Transverse colon (tissue), 4 donors: ENCODE measurements at regions not wholly inside any gene's neighbourhood (a gene's known extent, or its start where the extent isn't known, plus 50 kb on each side); places are given as distances from the start of the nearest gene placed in this dataset.

Experiments
- DNase-seq: peaks from one replicate; pipeline ENCODE4 v3.0.0-alpha.2; 2019
- H3K27ac ChIP-seq, 4 donors: fragments of 200-600 bp; sonication (generic); 2 replicates each; pipeline ENCODE4 v1.5.1; 2016 to 2018; ENCODE audit warnings: inconsistent platforms in 4 of 4
- H3K27me3 ChIP-seq: fragments of 200-600 bp; sonication (generic); 2 replicates; pipeline ENCODE4 v1.5.1; 2017; ENCODE audit warnings: inconsistent platforms
- H3K36me3 ChIP-seq, 4 donors: fragments of 200-600 bp; sonication (generic); 2 replicates each; pipeline ENCODE4 v1.5.1; 2017 to 2019; ENCODE audit warnings: inconsistent platforms in 4 of 4
- H3K4me1 ChIP-seq, 4 donors: fragments of 200-600 bp; sonication (generic); 2 replicates each; pipeline ENCODE4 v1.5.1; 2017 to 2020; ENCODE audit warnings: inconsistent platforms in 4 of 4
- H3K4me3 ChIP-seq, 4 donors: fragments of 200-600 bp; sonication (generic); 1 replicate in 1 of 4; 2 replicates in 3 of 4; pipeline versions ENCODE4 v1.5.1 to v1.6.1; 2017 to 2019; ENCODE audit warnings: inconsistent platforms in 4 of 4
- H3K9me3 ChIP-seq, 2 donors: fragments of 200-600 bp; sonication (generic); 2 replicates each; pipeline ENCODE4 v1.5.1; 2017 to 2019; ENCODE audit warnings: inconsistent platforms in 2 of 2
- CTCF ChIP-seq, 5 experiments: fragments of 200-600 bp in 3 of 5; fragments of 450-650 bp in 2 of 5; sonication (generic) in 3 of 5; IDR thresholded peaks; 1 replicate in 2 of 5; 2 replicates in 3 of 5; pipeline ENCODE4 v1.5.1; 2016 to 2017; ENCODE audit warnings: antibody characterized with exemption in 5 of 5, inconsistent platforms in 3 of 5, mild to moderate bottlenecking in 2 of 5, moderate library complexity in 1 of 5
- EP300 ChIP-seq: sonication (generic); formaldehyde crosslinking; IDR thresholded peaks from one replicate; pipeline ENCODE4 v1.6.1; 2017; ENCODE audit warnings: antibody characterized with exemption, low read depth
- POLR2A ChIP-seq: fragments of 450-650 bp; IDR thresholded peaks from one replicate; pipeline ENCODE4 v1.6.1; 2016; ENCODE audit warnings: antibody characterized with exemption, mild to moderate bottlenecking, moderate library complexity
- POLR2AphosphoS5 ChIP-seq, 3 donors: sonication (generic); formaldehyde crosslinking; IDR thresholded peaks; one replicate each; pipeline ENCODE4 v1.6.1; 2016; ENCODE audit warnings: antibody characterized with exemption in 3 of 3
- WGBS, 2 donors: methylation state at CpG; one replicate each; pipeline ENCODE4 v1.1.5; 2018; ENCODE audit warnings: low coverage in 1 of 2; 5-methylcytosine and 5-hydroxymethylcytosine counted together
- in situ Hi-C, 4 donors: fragments of 200-750 bp; cut with MboI; loops; one replicate each; pipeline versions ENCODE4 v1.15.0 to v1.15.1; 2017; ENCODE audit warnings: low sequenced_read_pairs in 3 of 4, low pct_ligation_motif_present in 1 of 4, low pct_unique_long_range_greater_than_20kb in 1 of 4
- intact Hi-C: fragments of 100-400 bp; cut with DNase I; formaldehyde crosslinking; loops from one replicate; pipeline ENCODE4 v1.15.1; 2023; ENCODE audit warnings: low total_unique reads

GRCh38 chr5:54889826-54890225 lies 95.6 kb downstream of the ESM1 start:
- H3K4me3 ChIP-seq: no peak overlapping the region
- 60 to 61% methylated on average over 1 of the region's 1 CpG for WGBS, 2 donors
- no peaks in the 10 kb centered on the region for H3K36me3 ChIP-seq
- H3K4me1 ChIP-seq: no peaks in the 10 kb centered on the region
- peaks cover 13% of the 10 kb centered on the region for H3K27me3 ChIP-seq
- no peaks in the 10 kb centered on the region for H3K9me3 ChIP-seq
- TF ChIP-seq CTCF (IDR thresholded peaks at IDR 0.05): no peak
- no peak for TF ChIP-seq EP300
- no peak for TF ChIP-seq POLR2A
- TF ChIP-seq POLR2AphosphoS5 (IDR thresholded peaks at IDR 0.05): no peak
- intact Hi-C loops (no loop called here), in situ Hi-C loops (no loop called here)
- no peak overlapping the region for H3K27ac ChIP-seq
- DNase-seq: no peak

- Histone ChIP-seq H3K27me3 (peaks cover 35% of the 10 kb centered on the region), H3K36me3 (no peaks in the 10 kb centered on the region), H3K9me3 (no peaks in the 10 kb centered on the region), H3K27ac (no peak overlapping the region), H3K4me3 (no peak overlapping the region), H3K4me1 (no peaks in the 10 kb centered on the region)
- 75 to 79% methylated on average over 1 of the region's 1 CpG for WGBS, 2 donors
- intact Hi-C loops: no loop called here
- TF ChIP-seq POLR2AphosphoS5 (IDR thresholded peaks at IDR 0.05) (no peak), POLR2A (no peak), EP300 (no peak), CTCF (IDR thresholded peaks at IDR 0.05) (no peak)
- no peak for DNase-seq
- in situ Hi-C loops: no loop called here
Measured at GRCh38 chr5:54887663-54888062, 97.7 kb downstream of the ESM1 start.

GRCh38 chr5:54886866-54887265 lies 98.5 kb downstream of the ESM1 start:
- intact Hi-C loops: no loop called here
- no peaks in the 10 kb centered on the region for H3K4me1 ChIP-seq
- H3K27ac ChIP-seq: no peak overlapping the region
- H3K4me3 ChIP-seq: no peak overlapping the region
- in situ Hi-C loops: no loop called here
- WGBS, 2 donors: 83% methylated on average over 1 of the region's 1 CpG; no CpG with 5 or more reads in 1 of the 2 donors
- H3K36me3 ChIP-seq: no peaks in the 10 kb centered on the region
- no peak for DNase-seq
- TF ChIP-seq POLR2A: no peak
- no peak for TF ChIP-seq CTCF (IDR thresholded peaks at IDR 0.05)
- TF ChIP-seq POLR2AphosphoS5 (IDR thresholded peaks at IDR 0.05): no peak
- no peak for TF ChIP-seq EP300
- H3K9me3 ChIP-seq: no peaks in the 10 kb centered on the region
- peaks cover 41% of the 10 kb centered on the region for H3K27me3 ChIP-seq

GRCh38 chr5:54885636-54886035 lies 99.8 kb downstream of the ESM1 start:
- Histone ChIP-seq H3K4me3 (no peak overlapping the region), H3K9me3 (no peaks in the 10 kb centered on the region), H3K4me1 (no peaks in the 10 kb centered on the region), H3K27ac (no peak overlapping the region), H3K27me3 (peaks cover 51% of the 10 kb centered on the region), H3K36me3 (no peaks in the 10 kb centered on the region)
- intact Hi-C loops (no loop called here), in situ Hi-C loops (no loop called here)
- 87% methylated on average over 3 of the region's 3 CpGs; no CpG with 5 or more reads in 1 of the 2 donors for WGBS, 2 donors
- TF ChIP-seq CTCF (IDR thresholded peaks at IDR 0.05) (no peak), POLR2A (no peak), POLR2AphosphoS5 (IDR thresholded peaks at IDR 0.05) (no peak), EP300 (no peak)
- DNase-seq: no peak
